Amniotic stem cell (primary cell): ENCODE measurements at regions not wholly inside any gene's neighbourhood (a gene's known extent, or its start where the extent isn't known, plus 50 kb on each side); places are given as distances from the start of the nearest gene placed in this dataset.
"Not testable (repeated sequence)": the region's sequence is repeated elsewhere in the genome, so short reads cannot be mapped to it uniquely, and the experiment has no call there.

Source experiments
- DNase-seq: peaks from one replicate; lab custom pipeline; 2025; lab: John Stamatoyannopoulos, UW

GRCh38 chr1:164154622-164155021 lies 404.4 kb upstream of the PBX1 start:
- no peak for DNase-seq

- no peak for DNase-seq
These were observed 403.6 kb upstream of the PBX1 start for GRCh38 chr1:164155347-164155746.

DNA sequence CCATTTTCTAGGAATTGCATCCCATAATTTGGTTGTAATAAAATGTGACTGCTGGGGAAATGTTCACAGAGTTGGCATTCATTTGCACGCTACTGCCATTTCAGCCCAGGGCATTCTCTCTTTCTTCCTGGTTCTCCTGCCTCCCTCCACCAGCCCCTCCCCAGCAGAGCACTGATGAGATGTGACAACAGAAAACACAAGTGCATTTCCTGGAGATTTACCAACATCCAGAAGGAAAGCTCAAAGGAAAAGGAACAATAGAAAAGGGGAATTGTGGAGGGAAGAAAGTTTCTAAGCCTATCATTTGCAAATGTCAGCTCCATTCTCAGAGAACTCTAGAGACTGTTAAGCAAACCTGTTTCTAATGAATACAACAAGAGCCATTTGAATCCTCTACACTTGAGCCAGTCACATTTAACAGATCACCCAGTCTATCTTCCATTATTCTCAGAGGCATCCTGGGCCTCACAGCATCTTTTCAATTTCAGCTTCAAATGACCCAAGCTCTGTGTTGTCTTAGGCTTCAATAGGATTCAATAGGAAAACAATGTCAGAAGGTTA lies 395.6 kb upstream of the PBX1 start:
- DNase-seq: no peak

GRCh38 chr1:164165466-164165865 lies 393.5 kb upstream of the PBX1 start:
- DNase-seq: no peak

DNA sequence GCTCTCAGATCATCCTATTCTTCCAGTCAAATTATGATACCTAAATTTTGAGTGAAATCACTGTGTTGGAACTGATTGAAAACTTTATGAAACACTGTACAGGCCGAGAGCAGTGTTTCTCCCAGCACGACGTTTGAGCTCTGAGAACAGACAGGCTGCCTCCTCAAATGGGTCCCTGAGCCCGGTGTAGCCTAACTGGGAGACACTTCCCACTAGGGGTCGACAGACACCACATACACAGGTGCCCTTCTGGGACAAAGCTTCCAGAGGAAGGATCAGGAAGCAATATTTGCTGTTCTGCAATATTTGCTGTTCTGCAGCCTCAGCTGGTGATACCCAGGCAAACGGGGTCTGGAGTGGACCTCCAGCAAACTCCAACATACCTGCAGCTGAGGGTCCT lies 392.5 kb upstream of the PBX1 start:
- not testable (repeated sequence) for DNase-seq

GRCh38 chr1:164177118-164177517 lies 381.9 kb upstream of the PBX1 start:
- no peak for DNase-seq

GRCh38 chr1:164180824-164181223 lies 378.2 kb upstream of the PBX1 start:
- no peak for DNase-seq

- DNase-seq: no peak
These were observed 374.9 kb upstream of the PBX1 start for GRCh38 chr1:164183854-164184635.

- DNase-seq: no peak
These were observed 372.1 kb upstream of the PBX1 start for GRCh38 chr1:164186881-164187280.

DNA sequence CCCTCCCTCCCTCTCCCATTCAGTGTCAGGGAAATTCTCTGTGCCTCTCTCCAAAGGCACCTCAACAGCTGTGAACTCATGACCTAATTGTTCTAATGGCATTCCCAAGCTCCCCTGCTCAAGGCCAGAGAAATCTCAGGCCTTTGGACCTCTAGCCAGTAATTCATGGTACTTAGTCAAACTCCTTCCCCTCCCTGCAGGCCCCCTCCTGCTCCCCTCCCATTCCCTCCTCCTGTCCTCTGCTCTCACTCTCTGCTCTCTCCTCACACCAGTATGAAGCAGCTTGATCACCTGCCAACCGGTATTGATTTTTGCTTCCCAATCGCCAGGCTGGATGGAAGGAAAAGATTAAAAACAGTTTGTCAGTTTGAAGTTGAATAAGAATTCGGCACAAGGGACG lies 370.5 kb upstream of the PBX1 start:
- DNase-seq: no peak

GRCh38 chr1:164191191-164191590 lies 367.8 kb upstream of the PBX1 start:
- no peak for DNase-seq

- no peak for DNase-seq
These were observed 348.7 kb upstream of the PBX1 start for GRCh38 chr1:164210211-164210739.

DNA sequence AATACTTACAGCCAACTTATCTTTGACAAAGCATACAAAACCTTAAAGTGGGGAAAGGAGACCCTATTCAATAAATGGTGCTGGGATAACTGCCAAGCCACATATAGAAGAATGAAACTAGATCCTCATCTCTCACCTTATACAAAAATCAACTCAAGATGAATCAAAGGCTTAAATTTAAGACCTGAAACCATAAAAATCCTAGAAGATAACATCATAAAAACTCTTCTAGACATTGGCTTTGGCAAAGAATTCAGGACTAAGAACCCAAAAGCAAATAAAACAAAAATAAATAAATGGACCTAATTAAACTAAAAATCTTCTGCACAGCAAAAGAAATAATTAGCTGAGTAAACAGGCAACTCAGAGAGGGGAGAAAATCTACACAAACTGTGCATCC lies 335.6 kb upstream of the PBX1 start:
- no peak for DNase-seq

- no peak for DNase-seq
These were observed 334.0 kb upstream of the PBX1 start for GRCh38 chr1:164225011-164225410.

DNA sequence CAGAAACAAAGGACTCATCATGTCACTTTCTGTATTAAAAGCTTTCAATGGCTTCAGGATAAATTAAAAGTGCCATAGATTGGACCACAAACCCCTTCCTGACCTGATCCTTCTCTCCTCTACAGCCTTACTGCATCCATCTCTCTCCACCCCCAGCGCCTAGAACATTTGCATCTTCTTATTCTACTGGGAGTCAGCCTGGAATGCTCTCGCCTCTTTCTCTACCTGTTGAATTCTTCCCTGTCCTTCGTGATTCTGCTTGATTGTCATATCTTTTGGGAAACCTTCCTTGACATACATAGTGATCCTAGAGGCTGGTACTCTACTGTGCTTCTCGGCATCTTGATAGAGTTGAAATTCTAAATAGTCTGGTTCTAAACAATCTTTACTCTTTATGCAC lies 332.0 kb upstream of the PBX1 start:
- no peak for DNase-seq

- DNase-seq: no peak
These were observed 330.1 kb upstream of the PBX1 start for GRCh38 chr1:164228928-164229327.

GRCh38 chr1:164233149-164233548 lies 325.8 kb upstream of the PBX1 start:
- DNase-seq: no peak

- DNase-seq: no peak
These were observed 318.9 kb upstream of the PBX1 start for GRCh38 chr1:164240081-164240480.

- DNase-seq: no peak
These were observed 308.6 kb upstream of the PBX1 start for GRCh38 chr1:164250365-164250764.

DNA sequence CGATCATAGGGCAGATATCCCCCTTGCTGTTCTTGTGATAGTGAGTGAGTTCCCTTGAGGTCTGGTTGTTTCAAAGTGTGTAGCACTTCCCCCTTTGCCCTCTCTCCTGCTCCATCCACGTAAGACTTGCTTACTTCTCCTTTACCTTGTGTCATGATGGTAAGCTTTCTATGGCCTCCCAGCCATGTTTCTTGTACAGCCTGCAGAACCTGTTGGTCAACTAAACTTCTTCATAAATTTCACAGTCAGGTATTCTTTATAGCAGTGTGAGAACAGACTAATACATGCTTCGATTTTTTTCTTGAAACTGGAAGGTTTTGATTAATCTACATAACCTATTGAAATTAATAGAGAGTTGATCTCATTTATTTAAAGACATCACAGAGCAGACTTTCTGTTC lies 302.5 kb upstream of the PBX1 start:
- DNase-seq: no peak

- DNase-seq: no peak
These were observed 297.2 kb upstream of the PBX1 start for GRCh38 chr1:164261691-164262240.

DNA sequence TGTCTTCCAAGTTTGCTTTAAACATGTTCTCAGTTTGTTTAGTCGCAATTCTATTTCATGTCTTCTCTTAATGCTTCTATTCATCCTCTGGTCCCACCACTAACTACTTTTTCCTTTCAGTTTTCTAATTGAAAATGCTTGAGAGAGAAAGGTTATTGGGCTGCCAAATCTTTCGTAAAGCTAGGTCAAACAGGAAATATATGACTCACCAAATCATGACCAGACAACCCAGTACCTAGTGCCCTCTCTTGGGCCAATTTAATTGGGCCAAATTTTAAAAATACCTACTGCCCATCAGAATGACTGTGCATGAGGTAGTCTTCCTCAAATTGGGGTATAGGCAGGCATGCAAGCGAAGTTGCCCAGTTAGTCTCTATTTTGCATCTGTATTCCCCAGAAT lies 295.4 kb upstream of the PBX1 start:
- no peak for DNase-seq

GRCh38 chr1:164265232-164265631 lies 293.8 kb upstream of the PBX1 start:
- no peak for DNase-seq
